Stimulated activated naive CD8-positive, alpha-beta T cell treated with anti-CD3 and anti-CD28 coated beads, Interleukin-15, Interleukin-2, amounts not matched to agents 100 U/mL and 50 U/mL, for 24 hours (primary cell): ENCODE measurements at regions not wholly inside any gene's neighbourhood (a gene's known extent, or its start where the extent isn't known, plus 50 kb on each side); places are given as distances from the start of the nearest gene placed in this dataset.

ENCODE experiments used
- ATAC-seq: fragments of 150-1000 bp; cut with Tn5 transposase; one replicate; pipeline ENCODE4 v1.10.0; 2021
- DNase-seq: peaks from one replicate; pipeline ENCODE4 v3.0.0; 2021

DNA sequence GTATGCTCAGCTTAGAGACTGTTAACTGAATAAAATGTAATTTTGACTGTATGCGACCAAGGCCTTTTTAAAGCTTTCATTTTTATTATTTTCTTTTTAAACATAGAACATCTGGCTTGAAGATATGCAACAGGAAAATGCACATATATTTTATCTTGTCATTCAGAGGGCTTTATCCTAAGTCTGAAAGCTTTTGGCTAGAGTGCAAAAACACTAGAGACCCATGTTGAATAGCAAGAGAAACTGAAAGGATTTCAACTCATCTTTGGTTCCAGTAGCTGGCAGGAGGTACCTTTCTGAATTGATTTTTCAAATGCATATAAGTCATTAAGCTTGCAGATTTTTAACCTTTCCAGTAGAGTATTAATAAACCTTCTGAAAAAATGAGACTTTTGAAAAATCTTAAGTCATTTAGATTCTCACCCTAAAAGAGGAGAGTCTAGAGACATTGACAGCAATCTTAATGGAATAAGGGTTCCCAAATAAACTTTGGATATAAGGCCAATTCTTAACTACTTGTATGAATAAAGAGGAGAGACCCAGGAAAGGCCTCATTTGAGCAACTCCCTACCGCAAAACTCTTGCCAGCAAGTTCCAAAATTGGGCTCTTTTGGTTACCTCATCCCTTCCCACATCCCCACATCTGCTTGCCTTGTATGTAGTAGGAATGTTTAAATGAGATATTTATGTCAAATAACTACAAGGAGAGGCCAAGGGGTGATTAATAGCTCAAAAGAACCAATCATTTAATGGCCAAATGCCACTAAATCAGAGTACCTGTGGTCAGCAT lies 454.4 kb downstream of the HTR7 start:
- no peak for ATAC-seq

DNA sequence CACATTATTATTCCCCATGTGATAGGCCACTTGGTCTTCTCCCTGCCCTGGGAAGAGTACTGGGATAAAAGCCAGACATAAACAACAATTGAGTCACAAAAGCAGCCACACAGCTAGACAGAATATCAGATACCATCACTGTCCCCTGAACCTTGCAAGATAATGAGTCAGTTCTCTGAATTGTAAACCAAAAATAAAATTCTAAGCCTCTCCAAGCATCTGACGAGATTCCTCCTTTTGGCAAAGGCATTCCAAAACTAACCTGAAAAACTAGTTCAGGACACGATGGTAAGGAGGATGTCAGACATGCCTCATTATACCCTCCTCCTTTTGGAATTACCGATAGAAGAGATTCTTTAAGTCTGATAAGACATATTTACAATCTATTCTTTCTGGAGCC lies 450.7 kb downstream of the HTR7 start:
- ATAC-seq (no peak), DNase-seq (no peak)

More for the DNA sequence above, 454.4 kb downstream of the HTR7 start:
- DNase-seq, result no peak

DNA sequence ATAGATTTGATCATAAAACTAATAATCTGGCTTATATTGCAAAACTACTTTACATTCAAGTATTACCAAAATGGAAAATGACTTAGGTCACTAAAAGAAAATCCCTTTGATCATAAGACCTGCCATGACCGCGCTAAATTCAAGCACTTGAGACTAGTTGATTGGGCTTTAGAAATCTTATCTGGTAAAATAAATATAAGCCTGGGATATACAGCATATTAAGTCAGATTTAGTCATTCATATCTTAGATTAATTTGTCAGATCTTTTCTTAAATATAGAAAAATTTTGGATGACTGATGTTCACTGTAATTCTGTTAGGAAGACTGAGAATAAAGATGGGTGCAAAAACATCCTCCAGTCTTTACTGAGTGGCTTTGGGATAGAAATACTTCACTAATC lies 450.0 kb downstream of the HTR7 start:
- ATAC-seq, result no peak
- no peak for DNase-seq

DNA sequence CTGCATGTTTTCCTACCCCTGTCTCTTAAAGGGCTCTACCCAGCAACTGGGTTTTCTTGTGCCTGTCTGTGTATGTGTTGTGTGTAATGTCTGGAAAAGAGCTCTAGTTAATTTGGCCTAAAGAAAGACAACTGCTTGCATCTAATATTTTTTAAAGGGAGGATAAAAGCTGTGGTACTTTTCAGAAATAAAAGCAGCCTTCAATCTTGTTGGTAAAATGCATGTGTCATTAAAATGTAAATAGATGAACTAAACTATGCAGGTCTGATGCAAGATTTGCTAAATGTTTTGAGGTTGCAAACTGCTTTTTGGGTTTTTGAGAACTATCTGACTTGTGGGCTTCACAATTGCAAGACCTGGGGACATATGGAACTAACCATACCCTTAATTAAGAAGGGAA lies 445.3 kb downstream of the HTR7 start:
- DNase-seq (no peak), ATAC-seq (no peak)

DNA sequence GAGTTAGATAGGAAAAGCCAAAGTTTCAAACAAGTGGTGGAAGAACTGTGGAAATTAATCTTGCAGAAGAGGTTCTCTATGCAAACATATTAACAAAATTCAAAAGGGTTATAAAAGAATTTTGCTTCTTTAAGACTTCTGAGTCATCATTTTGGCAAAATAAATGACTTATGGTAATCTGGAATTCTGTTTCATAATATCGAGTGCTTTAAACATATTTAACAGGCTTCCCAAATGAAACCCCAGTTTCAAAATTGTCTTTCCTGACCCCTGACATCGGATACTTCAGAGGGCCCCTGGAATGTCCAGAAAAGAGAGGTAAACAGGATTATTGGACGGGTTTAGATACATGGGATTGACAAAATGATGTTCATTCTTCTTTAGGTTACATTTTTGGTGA lies 444.6 kb downstream of the HTR7 start:
- ATAC-seq (no peak), DNase-seq (no peak)

DNA sequence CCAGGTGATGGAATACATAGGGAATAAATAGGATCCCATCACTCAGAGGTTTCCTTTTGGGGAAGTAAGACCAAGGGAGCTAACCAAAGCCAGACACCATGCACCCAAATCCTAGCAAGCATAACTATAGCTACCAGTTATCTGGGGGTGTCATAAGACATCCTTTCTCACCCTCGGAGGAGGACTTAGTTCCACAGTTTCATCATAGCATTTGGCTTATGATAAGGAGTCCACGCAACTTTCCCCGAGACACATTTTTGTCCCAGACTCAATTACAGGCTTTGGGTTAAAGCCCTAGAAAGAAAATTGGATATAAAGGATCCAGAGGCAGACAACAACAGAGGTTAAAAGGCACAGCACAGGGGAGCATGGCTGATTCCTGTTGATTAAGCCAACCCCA lies 442.9 kb downstream of the HTR7 start:
- no peak for ATAC-seq
- DNase-seq, result no peak

DNA sequence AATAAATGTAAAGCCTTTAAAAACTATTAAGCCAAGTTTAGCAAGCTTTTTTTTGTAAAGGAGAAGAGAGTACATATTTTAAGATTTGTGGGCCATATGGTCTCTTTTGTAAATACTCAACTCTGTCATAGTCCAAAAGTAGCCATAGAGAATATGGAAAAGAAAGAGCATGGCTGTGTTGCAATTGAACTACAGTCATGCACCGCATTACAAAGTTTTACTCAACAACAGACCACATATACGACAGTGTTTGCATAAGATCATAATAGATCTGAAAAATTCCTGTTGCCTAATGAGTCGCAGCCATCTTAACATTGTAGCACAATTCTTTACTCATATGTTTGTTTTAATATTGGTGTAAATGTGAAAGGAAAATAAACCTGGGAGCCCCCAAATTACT lies 440.8 kb downstream of the HTR7 start:
- ATAC-seq (no peak), DNase-seq (no peak)

DNA sequence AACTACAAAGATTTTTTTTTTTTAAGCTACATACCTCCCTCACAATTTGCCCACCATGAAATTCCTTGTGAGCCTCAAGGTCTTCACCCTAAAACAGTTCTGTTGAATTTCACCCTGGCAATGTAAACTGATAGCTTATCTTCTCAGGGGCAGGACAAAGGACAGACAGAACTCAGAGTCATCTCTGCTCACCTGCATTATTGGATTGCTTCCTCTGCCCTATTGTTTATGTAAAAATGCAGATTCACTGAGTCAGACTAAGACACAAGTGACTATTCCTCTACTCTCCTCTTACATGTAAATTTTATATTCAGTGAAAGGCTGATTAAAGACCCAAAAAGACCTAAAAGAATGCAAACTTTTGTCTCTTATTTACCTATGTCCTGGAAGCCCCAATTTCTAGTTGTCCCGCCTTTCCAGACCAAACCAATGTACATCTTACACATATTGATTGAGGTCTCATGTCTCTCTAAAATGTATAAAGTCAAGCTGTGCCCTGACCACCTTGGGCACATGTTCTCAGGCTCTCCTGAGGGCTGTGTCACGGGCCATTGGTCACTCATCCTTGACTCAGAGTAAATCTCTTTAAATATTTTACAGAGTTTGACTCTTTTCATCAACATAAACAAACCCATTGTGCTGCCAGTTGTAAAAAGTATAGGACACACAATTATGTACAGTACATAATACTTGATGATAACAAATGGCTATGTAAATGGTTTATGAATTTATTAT lies 440.2 kb downstream of the HTR7 start:
- DNase-seq, result no peak
- no peak for ATAC-seq

DNA sequence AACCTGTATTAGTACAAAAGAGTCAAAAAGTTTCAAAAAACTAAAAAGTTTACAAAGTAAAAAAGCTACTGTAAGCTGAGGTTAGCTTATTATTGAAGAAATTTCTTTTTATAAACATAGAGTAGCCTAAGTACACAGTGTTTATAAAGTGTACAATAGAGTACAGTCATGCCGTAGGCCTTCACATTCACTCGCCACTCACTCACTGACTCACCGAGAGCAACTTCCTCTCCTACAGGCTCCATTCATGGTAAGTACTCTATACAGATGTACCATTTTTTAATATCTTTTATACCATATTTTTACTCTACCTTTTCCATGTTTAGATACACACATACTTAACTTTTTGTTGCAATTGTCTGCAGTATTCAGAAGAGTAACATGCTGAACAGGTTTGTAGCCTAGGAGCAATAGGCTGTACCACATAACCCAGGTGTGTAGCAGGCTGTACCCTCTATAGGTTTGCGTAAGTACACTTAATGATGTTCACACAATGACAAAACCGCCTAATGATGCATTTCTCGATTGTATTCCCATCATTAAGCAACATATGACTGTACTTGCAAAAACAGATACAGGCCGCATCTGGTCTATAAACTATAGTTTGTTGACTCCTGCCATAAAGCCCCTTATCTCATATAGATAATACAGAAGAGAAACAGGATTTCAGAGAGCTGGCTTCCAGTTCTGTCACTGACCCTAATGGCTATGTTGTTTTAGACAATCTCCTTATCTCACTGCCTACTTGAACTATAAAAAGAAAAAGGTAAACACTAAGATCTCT lies 438.8 kb downstream of the HTR7 start:
- DNase-seq (no peak), ATAC-seq (no peak)

DNA sequence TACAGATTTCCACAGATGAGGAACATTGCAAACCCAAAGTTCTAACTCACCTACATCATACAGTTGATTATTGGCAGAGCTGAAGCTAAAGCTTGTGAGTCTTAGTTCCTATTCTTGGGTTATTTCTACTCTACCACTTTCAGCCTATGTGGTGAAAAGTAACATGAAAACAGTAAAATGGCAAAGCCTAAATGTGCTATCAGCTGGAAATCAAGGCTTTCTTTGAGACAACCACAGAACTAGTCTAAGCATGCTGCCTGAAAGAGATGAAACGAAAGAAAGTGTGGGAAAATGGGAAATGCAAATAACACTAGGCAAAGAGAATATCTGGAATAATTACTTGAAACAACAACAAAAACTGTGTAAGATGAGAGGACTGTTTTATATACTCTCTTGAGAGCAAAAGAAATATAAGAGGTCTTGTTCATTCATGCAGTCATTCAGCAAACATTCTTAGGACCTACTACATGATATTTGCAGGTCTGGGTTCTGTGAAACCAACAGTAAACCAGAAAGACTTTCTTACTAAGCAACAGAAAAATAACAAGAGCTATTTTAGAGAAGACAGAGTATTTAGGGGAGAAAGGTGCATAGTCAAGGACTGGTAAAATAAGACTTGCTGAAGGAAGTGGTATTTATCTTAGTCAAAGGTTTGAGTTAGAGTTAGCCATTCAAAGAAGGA lies 437.1 kb downstream of the HTR7 start:
- no peak for DNase-seq
- ATAC-seq, result no peak

DNA sequence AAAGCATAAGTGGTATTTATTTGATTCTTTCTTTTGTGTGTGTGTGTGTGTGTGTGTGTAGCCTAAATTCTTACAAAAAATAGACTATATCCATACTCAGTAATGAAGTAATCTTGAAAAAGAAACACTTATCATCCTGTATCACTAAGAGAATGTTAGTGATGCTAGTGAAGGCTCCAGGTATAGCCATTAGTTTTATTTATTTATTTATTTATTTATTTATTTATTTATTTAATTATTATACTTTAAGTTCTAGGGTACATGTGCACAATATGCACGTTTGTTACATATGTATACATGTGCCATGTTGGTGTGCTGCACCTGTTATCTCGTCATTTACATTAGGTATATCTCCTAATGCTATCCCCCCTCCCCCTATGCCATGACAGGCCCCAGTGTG lies 436.0 kb downstream of the HTR7 start:
- ATAC-seq (no peak), DNase-seq (no peak)

DNA sequence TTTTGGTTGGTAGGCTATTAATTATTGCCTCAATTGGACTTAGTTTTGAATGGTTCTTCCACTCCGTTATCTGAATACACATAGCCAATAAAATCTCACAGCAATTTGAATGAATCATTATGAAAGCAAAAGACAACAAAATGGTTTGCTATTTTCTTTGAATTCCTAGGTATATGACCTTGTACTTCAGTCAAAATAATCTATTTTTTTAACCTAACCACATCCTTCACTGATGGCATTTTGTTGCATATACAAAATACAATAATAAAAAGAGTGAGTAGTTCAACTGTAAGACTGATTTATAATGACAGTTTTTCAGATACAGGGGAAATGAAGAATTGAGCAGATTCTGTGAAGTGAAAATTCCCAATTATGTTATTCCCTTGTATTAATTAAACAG lies 433.1 kb downstream of the HTR7 start:
- DNase-seq (no peak), ATAC-seq (no peak)

DNA sequence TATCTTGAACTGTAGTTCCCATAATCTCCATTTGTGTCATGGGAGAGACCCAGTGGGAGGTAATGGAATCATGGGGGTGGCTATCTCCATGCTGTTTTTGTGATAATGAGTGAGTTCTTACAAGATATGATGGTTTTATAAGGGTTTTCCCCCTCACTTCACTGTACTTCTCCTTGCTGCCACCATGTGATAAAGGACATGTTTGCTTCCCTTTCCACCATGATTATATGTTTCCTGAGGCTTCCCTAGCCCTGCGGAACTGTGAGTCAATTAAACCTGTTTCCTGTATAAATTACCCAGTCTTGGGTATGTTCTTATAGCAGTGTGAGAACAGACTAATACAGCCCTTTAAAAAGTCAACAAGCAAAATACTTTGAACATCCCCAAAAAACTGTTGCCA lies 427.7 kb downstream of the HTR7 start:
- DNase-seq, result no peak
- no peak for ATAC-seq

DNA sequence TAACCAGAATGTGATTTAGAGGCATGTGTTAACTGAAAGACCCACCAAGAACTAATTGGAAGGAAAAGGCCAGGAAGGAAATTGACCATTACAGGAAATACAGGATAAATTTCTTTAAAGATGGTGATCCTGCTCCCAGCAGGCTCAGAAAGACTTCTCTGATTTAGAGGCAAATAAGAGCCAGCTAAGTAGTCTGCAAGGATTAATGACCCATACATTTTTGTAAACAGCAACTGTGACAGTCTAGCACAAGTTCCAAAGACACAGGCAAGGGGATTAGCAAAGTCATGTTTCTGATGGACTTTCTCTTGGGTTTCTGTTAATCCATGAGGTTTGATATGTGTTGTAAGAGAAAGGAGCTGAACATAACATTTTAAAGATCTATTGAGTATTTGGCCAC lies 425.0 kb downstream of the HTR7 start:
- no peak for ATAC-seq
- DNase-seq, result no peak

DNA sequence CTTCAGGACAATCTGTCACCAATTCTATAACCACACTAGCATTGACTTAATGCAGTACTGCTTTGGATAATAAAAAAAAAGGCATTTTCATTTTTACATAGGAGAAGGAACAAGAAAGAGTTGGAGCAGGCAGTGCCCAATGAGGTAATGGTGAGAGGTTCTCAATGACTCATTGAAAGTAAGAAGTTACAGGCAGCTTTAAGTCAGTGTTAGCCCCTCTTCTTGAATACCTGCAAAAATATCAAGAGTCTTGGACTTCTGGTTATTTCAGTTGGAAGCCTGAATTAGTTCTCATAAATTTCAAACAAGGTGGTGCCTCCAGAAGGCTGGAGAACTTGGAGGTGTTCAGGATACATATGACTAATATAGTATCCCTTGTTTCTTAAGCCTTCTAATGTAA lies 422.5 kb downstream of the HTR7 start:
- ATAC-seq (no peak), DNase-seq (no peak)

DNA sequence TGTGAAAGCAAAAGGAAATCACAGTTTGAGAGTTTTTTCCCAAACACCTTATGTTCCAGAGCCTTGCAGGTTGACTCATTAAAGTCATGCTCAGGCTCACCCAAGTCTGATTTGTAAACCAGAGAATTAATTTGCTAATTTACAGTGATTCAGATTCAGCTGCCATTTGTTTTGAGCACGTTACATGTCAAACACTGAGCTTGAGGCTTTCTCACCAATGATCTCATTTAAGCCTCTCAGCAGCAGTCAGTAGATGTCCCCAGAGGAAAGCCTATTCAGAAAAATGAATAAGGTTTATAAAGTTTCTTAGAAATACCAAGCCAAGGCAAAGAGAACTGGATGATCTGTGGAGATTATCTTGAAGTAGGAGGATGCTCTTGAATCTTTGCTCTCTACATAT lies 420.4 kb downstream of the HTR7 start:
- DNase-seq, result no peak
- no peak for ATAC-seq

DNA sequence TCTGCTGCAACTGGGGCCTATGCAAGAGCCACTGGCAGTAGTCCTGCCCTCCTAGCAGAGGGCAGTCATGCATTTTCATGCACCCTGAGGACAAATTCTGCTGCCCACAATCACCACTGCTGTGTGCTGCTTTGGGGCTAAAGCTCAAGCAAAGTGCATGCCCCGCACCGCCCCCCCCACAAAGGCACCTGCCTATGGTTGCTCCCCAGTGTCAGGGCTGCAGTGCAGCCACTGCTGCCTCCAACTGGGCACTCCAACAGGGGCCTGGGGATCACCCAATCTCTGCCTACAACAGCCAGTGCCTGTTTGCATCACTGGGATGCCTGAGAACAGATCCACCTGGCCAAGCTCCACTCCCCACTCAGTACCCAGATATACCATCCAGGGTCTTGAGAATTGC lies 417.0 kb downstream of the HTR7 start:
- no peak for ATAC-seq
- no peak for DNase-seq

DNA sequence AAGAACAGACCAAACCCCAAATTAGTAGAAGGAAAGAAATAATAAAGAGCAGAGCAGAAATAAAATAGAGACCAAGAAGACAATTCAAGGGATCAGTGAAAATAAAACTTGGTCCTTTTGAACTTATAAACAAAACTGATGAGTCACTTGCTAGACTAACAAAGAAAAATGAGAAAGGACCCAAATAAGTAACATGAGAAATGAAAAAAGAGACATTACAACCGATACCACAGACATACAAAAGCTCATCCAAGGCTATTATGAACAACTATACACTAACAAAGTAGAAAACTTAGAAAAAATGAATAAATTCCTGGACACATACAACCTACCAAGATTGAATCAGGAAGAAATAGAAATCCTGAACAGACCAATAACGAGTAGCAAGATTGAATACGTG lies 414.5 kb downstream of the HTR7 start:
- no peak for DNase-seq
- no peak for ATAC-seq

DNA sequence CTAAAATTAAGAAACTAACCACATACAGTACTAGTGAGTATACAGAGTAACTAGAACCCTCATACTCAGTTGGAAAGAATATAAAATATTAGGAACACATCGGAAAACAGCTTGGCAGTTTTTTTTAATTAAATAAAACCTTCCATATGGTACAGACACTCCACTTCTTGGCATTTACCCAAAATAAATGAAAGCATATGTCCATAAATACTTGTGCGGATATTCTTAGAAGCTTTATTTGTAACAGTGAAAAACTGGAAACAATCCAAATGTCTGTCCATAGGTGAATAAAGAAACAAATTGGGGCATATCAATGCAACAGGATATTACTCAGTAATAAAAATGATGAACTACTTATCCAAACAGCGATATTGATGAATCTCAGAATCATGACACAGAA lies 410.0 kb downstream of the HTR7 start:
- no peak for DNase-seq
- ATAC-seq, result no peak

DNA sequence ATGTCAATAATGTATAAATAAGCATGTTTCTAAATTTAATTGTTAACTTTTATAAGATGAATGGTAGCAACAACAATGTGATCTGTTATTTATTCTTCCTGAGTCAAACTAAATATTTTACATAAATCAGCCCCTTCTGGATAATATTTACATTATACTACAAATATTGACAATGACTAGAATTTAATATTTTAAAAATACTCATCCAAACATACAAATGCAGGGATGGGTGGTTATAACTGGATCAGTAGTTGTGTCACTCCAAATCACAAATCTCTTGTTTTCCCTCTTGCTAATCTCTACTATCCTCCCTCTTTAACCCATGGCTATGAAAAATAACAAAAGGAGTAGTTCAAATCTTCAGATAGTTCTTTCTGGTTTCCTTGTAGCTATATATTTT lies 407.0 kb downstream of the HTR7 start:
- DNase-seq (no peak), ATAC-seq (no peak)

DNA sequence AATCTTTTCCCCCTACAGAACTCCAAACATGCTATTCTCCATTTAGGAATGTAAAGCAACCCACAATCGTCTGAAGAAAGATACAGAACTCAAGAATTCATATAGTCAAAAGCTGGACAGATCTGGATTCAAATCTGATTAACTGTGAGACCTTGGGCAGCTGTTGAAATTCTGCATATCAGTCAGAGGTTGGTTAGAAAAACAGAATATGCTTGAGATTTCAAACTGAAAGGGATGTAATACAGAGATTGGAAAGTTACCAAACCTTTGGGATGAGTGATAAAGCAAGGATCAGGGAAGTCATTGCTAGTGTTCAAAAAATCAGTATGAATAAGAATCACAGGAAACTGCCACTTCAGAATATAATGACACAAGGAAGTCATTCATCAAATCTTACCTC lies 406.6 kb downstream of the HTR7 start:
- no peak for DNase-seq

DNA sequence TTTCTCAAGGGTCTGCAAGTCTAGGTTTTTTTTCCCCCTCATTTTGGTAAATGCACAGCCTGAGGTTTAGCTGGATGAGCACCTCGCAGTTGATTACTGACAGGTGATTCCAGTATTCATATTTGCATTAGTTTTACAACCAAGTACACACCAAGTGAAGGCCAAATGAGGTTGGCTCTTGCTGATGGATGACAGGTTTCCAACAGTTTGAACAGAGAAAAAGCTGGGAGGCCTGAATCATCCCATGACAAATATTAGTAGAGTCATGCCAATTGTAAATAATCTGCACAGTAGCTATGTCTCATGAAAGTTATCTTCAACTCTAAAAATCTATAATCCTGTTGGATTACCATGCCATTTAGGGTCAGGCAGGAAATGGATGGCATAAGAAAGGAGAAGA lies 399.8 kb downstream of the HTR7 start:
- ATAC-seq, result no peak
- DNase-seq, result no peak

More for the DNA sequence above, 406.6 kb downstream of the HTR7 start:
- ATAC-seq, result no peak

DNA sequence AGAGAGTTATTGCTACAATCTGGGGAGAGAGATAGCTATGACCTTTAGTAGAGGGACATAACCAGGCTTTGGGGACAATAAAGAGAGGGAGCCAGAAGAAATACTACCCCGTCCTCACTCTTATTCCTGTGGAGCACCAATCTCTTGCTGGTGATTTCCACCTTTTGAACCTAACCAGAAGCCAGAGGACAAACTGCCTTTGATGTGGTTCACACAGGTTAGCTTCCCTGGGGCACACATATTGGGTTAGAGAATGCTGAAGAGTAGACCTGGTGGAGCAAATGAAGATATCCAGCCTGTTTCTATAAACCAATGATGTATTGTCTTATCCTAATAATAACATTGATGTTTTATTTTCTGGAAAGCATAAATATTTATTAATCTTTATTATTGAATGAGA lies 399.3 kb downstream of the HTR7 start:
- no peak for DNase-seq
- ATAC-seq, result no peak
